Neural cell (in vitro differentiated cells): ENCODE measurements at regions not wholly inside any gene's neighbourhood (a gene's known extent, or its start where the extent isn't known, plus 50 kb on each side); places are given as distances from the start of the nearest gene placed in this dataset.

Experiments
- POLR2AphosphoS5 ChIP-seq: IDR thresholded peaks from 2 replicates; pipeline ENCODE4 v1.6.1; 2012
- TF ChIP-seq, protein P1 (sequence below): fragments of 450-650 bp; IDR thresholded peaks from 2 replicates; pipeline ENCODE4 v1.5.1; 2014; ENCODE audit warnings: antibody characterized with exemption, mild to moderate bottlenecking, moderate library complexity; ENCODE audit not compliant: poor library complexity, severe bottlenecking

- TF ChIP-seq, protein P1, sequence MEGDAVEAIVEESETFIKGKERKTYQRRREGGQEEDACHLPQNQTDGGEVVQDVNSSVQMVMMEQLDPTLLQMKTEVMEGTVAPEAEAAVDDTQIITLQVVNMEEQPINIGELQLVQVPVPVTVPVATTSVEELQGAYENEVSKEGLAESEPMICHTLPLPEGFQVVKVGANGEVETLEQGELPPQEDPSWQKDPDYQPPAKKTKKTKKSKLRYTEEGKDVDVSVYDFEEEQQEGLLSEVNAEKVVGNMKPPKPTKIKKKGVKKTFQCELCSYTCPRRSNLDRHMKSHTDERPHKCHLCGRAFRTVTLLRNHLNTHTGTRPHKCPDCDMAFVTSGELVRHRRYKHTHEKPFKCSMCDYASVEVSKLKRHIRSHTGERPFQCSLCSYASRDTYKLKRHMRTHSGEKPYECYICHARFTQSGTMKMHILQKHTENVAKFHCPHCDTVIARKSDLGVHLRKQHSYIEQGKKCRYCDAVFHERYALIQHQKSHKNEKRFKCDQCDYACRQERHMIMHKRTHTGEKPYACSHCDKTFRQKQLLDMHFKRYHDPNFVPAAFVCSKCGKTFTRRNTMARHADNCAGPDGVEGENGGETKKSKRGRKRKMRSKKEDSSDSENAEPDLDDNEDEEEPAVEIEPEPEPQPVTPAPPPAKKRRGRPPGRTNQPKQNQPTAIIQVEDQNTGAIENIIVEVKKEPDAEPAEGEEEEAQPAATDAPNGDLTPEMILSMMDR = no peak
- TF ChIP-seq POLR2AphosphoS5 = no peak
These were observed 104.0 kb upstream of the CCL2 start for GRCh38 chr17:34151102-34151501.
